ENCODE measurements at regions not wholly inside any gene's neighbourhood (a gene's known extent, or its start where the extent isn't known, plus 50 kb on each side); places are given as distances from the start of the nearest gene placed in this dataset.
"Not testable (repeated sequence)": the region's sequence is repeated elsewhere in the genome, so short reads cannot be mapped to it uniquely, and the experiment has no call there.

GRCh38 chr15:20095699-20096303 lies 445.8 kb downstream of the GOLGA6L6 start:
- not testable (repeated sequence) for TF ChIP-seq POLR2AphosphoS5, CTCF (IDR thresholded peaks at IDR 0.05)
